ENCODE measurements at regions not wholly inside any gene's neighbourhood (a gene's known extent, or its start where the extent isn't known, plus 50 kb on each side); places are given as distances from the start of the nearest gene placed in this dataset.

DNA sequence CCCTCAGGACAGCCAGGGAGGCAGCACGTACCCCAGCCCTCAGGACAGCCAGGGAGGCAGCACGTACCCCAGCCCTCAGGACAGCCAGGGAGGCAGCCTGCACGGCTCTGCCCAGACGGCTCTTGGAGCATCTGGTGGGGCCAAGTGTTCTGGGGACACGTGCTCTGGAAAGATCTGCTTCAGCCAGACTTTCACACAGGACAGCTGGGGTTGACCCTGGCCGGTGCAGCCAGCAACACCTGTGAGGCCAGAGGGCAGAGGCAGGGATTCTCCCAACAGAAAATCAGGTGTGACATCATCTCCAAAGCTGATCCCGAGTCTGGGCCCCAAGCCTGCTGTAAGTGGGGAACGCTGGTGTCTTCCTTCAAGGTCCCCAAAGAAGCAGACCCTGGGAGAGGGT lies 55.5 kb upstream of the SLCO4A1 start:
- TF ChIP-seq CTCF (IDR thresholded peaks at IDR 0.05; ENCODE audit: low read length) = no peak
- no peak for TF ChIP-seq EZH2 (IDR thresholded peaks at IDR 0.05; ENCODE audit: borderline replicate concordance, low read length)
